Glomerular visceral epithelial cell (primary cell): ENCODE measurements at regions not wholly inside any gene's neighbourhood (a gene's known extent, or its start where the extent isn't known, plus 50 kb on each side); places are given as distances from the start of the nearest gene placed in this dataset.

Experiments used
- DNase-seq: peaks from one replicate; pipeline ENCODE4 v3.0.0-alpha.2; 2016; ENCODE audit errors: extremely low spot score

DNA sequence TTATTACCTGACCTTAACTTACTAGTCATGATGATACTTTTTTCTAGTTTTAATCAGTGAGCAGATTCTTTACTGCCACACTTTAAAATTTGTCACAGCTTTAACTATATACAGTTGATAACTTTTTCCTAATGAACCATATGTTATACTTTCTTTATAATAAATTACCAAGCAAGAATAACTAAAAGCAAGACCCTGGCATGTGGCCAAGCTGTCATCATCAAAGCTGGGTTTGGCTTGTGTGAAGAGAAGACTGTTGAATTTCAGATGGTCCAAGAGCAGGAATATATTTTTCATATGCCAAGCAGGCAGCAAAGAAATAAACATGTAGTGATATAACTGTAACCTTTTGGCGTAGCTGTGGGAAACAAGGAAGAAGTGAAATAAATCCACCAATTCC, 93.5 kb downstream of the PUS7L start:
- no peak for DNase-seq

- no peak for DNase-seq
Observed at GRCh38 chr12:43662736-43663135, 95.9 kb downstream of the PUS7L start.

GRCh38 chr12:43655586-43655985, 103.0 kb downstream of the PUS7L start:
- DNase-seq, result peak; percentile 55

GRCh38 chr12:43653917-43654316, 101.9 kb upstream of the ADAMTS20 start:
- no peak for DNase-seq

- DNase-seq, result no peak
Observed at GRCh38 chr12:43653289-43653915, 101.4 kb upstream of the ADAMTS20 start.

GRCh38 chr12:43648636-43649035, 96.6 kb upstream of the ADAMTS20 start:
- no peak for DNase-seq

- no peak for DNase-seq
Observed at GRCh38 chr12:43638806-43639205, 86.8 kb upstream of the ADAMTS20 start.

DNA sequence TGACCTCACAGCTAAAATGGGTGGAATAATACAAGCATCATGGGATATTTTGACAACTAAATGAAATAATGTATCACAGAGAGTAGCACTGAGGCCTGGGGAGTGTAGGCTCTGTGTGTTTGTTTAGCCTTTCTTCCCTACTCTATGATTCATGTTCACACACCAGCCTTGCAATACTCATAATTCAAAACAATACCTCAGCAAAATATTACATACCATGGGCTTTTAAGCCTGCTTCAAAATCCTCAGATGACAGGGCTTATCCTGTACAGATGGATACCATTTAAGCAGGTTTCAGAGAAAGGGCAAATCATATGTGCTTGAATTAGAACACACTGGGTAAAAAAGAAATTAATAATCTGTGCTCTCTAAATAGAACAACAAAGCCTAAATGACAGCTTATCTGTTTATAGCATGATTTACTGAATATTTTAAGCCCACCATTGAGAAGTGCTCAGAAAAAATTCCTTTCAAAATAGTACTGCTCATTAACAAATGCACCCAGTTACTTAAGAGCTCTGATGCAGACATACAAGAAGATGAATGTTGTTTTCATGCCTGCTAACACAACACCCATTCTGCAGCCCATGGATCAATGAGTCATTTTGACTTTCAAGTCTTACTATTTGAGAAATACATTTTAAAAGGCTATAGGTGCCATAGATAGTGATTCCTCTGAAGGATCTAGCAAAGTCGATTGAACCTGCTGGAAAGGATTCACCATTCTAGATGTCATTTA, 84.9 kb upstream of the ADAMTS20 start:
- no peak for DNase-seq

DNA sequence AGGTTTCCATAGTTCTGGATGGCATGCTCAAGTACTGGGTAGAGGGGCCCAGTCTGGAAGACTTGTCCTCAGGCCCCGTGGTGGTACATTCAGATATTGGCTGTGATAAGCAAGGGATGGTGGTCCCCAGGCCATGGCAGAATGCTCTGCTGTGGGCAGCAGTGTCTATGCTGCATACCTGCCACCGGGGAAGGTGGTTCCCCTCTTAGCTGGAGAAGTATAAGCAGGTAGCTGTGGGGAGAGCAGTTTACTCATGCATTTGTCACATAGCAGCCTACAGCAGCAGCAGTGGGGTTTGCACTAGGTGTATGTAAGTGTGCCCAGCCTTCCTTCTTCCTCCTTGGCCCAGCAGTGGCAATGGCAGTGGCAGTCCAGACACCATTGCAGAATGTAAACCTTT, 69.3 kb upstream of the ADAMTS20 start:
- no peak for DNase-seq

- DNase-seq, result no peak
Observed at GRCh38 chr12:43602738-43603137, 50.7 kb upstream of the ADAMTS20 start.
